H1 (cell line): ENCODE measurements at regions not wholly inside any gene's neighbourhood (a gene's known extent, or its start where the extent isn't known, plus 50 kb on each side); places are given as distances from the start of the nearest gene placed in this dataset.

Source experiments
- CTCF ChIA-PET: fragments of 300-600 bp; sonication (Branson Sonifier 250); formaldehyde crosslinking; loops from one replicate; lab custom pipeline; 2021; ENCODE audit not compliant: partially characterized antibody; lab: Charles Lee
- POLR2A ChIA-PET: fragments of 300-600 bp; sonication (Branson Sonifier 250); formaldehyde crosslinking; loops from one replicate; lab custom pipeline; 2021; ENCODE audit warnings: inconsistent platforms; ENCODE audit not compliant: partially characterized antibody; lab: Charles Lee
- DNase-seq, 2 experiments: peaks; one replicate each; pipeline versions ENCODE4 v3.0.0 to v3.0.0-alpha.2; 2010 to 2022; ENCODE audit warnings: low spot score in 2 of 2, low read depth in 1 of 2, mixed read lengths in 1 of 2
- FAIRE-seq: peaks from 2 replicates; lab custom pipeline; 2011; peaks lifted over from hg19 to GRCh38; lab: Jason Lieb, UNC
- H2AFZ ChIP-seq: 2 replicates; pipeline ENCODE4 v1.8.1; 2012; ENCODE audit warnings: low read length, inconsistent platforms
- H2AK5ac ChIP-seq: 2 replicates; pipeline ENCODE4 v1.6.1; 2013; ENCODE audit warnings: low read depth, low read length
- H2BK120ac ChIP-seq: replicated peaks from 2 replicates; pipeline ENCODE3; 2013; ENCODE audit warnings: low read depth, low read length, inconsistent platforms
- H2BK12ac ChIP-seq: 2 replicates; pipeline ENCODE4 v1.6.1; 2013; ENCODE audit warnings: low read depth, low read length
- H2BK15ac ChIP-seq: 2 replicates; pipeline ENCODE4 v1.6.1; 2013; ENCODE audit warnings: low read length
- H2BK20ac ChIP-seq: 2 replicates; pipeline ENCODE4 v1.6.1; 2013; ENCODE audit warnings: low read length
- H2BK5ac ChIP-seq: 2 replicates; pipeline ENCODE4 v1.6.1; 2013; ENCODE audit warnings: low read depth, low read length
- H3K14ac ChIP-seq: 2 replicates; pipeline ENCODE4 v1.6.1; 2013; ENCODE audit warnings: inconsistent platforms; ENCODE audit not compliant: insufficient read length
- H3K18ac ChIP-seq: 2 replicates; pipeline ENCODE4 v1.6.1; 2013; ENCODE audit warnings: low read length; ENCODE audit errors: extremely low read depth
- H3K23ac ChIP-seq: 2 replicates; pipeline ENCODE4 v1.6.1; 2013; ENCODE audit warnings: inconsistent platforms; ENCODE audit not compliant: insufficient read length
- H3K23me2 ChIP-seq: 2 replicates; pipeline ENCODE4 v1.6.1; 2013; ENCODE audit warnings: low read depth, low read length
- H3K27ac ChIP-seq: 2 replicates; pipeline ENCODE4 v1.6.1; 2011; ENCODE audit warnings: low read depth, low read length, inconsistent platforms
- H3K27me3 ChIP-seq, 4 experiments: replicated peaks in 1 of 4; 1 replicate in 1 of 4; 2 replicates in 3 of 4; pipeline versions ENCODE4 v1.6.1 to v1.8.1; 2011 to 2013; ENCODE audit warnings: low read length in 3 of 4, mild to moderate bottlenecking in 3 of 4, inconsistent platforms in 2 of 4, mixed read lengths in 2 of 4, moderate library complexity in 1 of 4; ENCODE audit not compliant: control insufficient read depth in 3 of 4, insufficient read depth in 3 of 4; ENCODE audit errors: extremely low read depth in 1 of 4
- H3K36me3 ChIP-seq, 4 experiments: 2 replicates each; pipeline versions ENCODE4 v1.6.1 to v1.8.1; 2011 to 2013; ENCODE audit warnings: mild to moderate bottlenecking in 4 of 4, low read length in 3 of 4, moderate library complexity in 2 of 4, control low read depth in 1 of 4, inconsistent platforms in 1 of 4; ENCODE audit not compliant: insufficient read depth in 4 of 4, control insufficient read depth in 2 of 4
- H3K4ac ChIP-seq: replicated peaks from 2 replicates; pipeline ENCODE3; 2013; ENCODE audit warnings: low read length, low read depth, mixed read lengths, inconsistent platforms; ENCODE audit not compliant: insufficient read length
- H3K4me1 ChIP-seq, 4 experiments: replicated peaks in 1 of 4; 1 replicate in 1 of 4; 2 replicates in 3 of 4; pipeline versions ENCODE4 v1.6.1 to v1.8.1; 2011 to 2013; ENCODE audit warnings: low read length in 3 of 4, inconsistent platforms in 2 of 4, mixed read lengths in 1 of 4; ENCODE audit not compliant: insufficient read depth in 4 of 4, control insufficient read depth in 3 of 4
- H3K4me2 ChIP-seq, 2 experiments: 2 replicates each; pipeline versions ENCODE4 v1.6.1 to v1.8.1; 2011 to 2013; ENCODE audit warnings: low read depth in 2 of 2, low read length in 2 of 2, control low read depth in 1 of 2, inconsistent platforms in 1 of 2, mild to moderate bottlenecking in 1 of 2; ENCODE audit not compliant: insufficient read depth in 1 of 2
- H3K4me3 ChIP-seq, 4 experiments: fragments of 200-600, 300-600 bp in 1 of 4; sonication (generic), shearing (Covaris generic), sonication (Bioruptor Twin) in 1 of 4; 2 replicates each; pipeline versions ENCODE4 v1.5.1 to v1.8.1; 2011 to 2016; ENCODE audit warnings: low read length in 4 of 4, low read depth in 3 of 4, control low read depth in 2 of 4, inconsistent platforms in 2 of 4, mild to moderate bottlenecking in 2 of 4, mixed read lengths in 1 of 4, moderate library complexity in 1 of 4; ENCODE audit not compliant: insufficient read depth in 2 of 4; ENCODE audit errors: extremely low read depth in 1 of 4
- H3K56ac ChIP-seq: replicated peaks from 2 replicates; pipeline ENCODE3; 2013; ENCODE audit warnings: low read depth, mild to moderate bottlenecking, mixed read lengths, low read length, inconsistent platforms; ENCODE audit not compliant: insufficient read length
- H3K79me1 ChIP-seq: 2 replicates; pipeline ENCODE4 v1.6.1; 2013; ENCODE audit warnings: low read depth, low read length, control low read depth
- H3K79me2 ChIP-seq, 2 experiments: 2 replicates each; pipeline versions ENCODE4 v1.6.1 to v1.8.1; 2012 to 2013; ENCODE audit warnings: low read length in 2 of 2, mild to moderate bottlenecking in 2 of 2, inconsistent platforms in 1 of 2; ENCODE audit not compliant: insufficient read depth in 2 of 2, control insufficient read depth in 1 of 2
- H3K9ac ChIP-seq, 4 experiments: replicated peaks in 1 of 4; 1 replicate in 1 of 4; 2 replicates in 3 of 4; pipeline versions ENCODE4 v1.6.1 to v1.8.1; 2011 to 2013; ENCODE audit warnings: low read depth in 3 of 4, low read length in 3 of 4, control low read depth in 2 of 4, mild to moderate bottlenecking in 2 of 4, moderate library complexity in 2 of 4, inconsistent platforms in 1 of 4; ENCODE audit errors: extremely low read depth in 1 of 4
- H3K9me3 ChIP-seq, 2 experiments: 2 replicates each; pipeline versions ENCODE4 v1.6.1 to v1.8.1; 2012 to 2013; ENCODE audit warnings: mild to moderate bottlenecking in 2 of 2, moderate library complexity in 2 of 2, control low read depth in 1 of 2, inconsistent platforms in 1 of 2, low read depth in 1 of 2, low read length in 1 of 2, mixed read lengths in 1 of 2; ENCODE audit not compliant: insufficient read depth in 2 of 2
- H4K20me1 ChIP-seq, 2 experiments: replicated peaks in 1 of 2; 2 replicates each; pipeline versions ENCODE3 to v1.8.1; 2011 to 2013; ENCODE audit warnings: inconsistent platforms in 2 of 2, low read length in 2 of 2, mild to moderate bottlenecking in 1 of 2; ENCODE audit not compliant: insufficient read depth in 2 of 2, control insufficient read depth in 1 of 2
- H4K5ac ChIP-seq: 2 replicates; pipeline ENCODE4 v1.6.1; 2013; ENCODE audit warnings: low read length, low read depth, mixed read lengths, inconsistent platforms; ENCODE audit not compliant: insufficient read length
- H4K8ac ChIP-seq: 2 replicates; pipeline ENCODE4 v1.8.0; 2013; ENCODE audit warnings: mild to moderate bottlenecking, moderate library complexity, low read length, inconsistent platforms; ENCODE audit not compliant: insufficient read depth; ENCODE audit errors: extremely low read depth
- H4K91ac ChIP-seq: replicated peaks from 2 replicates; pipeline ENCODE3; 2013; ENCODE audit warnings: low read length, mixed read lengths, inconsistent platforms; ENCODE audit not compliant: insufficient read length
- CTBP2 ChIP-seq: IDR thresholded peaks from 2 replicates; pipeline ENCODE4 v1.7.0; 2011; ENCODE audit warnings: borderline replicate concordance, mild to moderate bottlenecking, moderate library complexity, mixed read lengths, low read length; ENCODE audit not compliant: insufficient read depth, insufficient read length
- EP300 ChIP-seq, 2 experiments: IDR thresholded peaks; 1 replicate in 1 of 2; 2 replicates in 1 of 2; pipeline ENCODE4 v1.6.1; 2011 to 2012; ENCODE audit warnings: low read depth in 2 of 2, low read length in 2 of 2, mild to moderate bottlenecking in 2 of 2, borderline replicate concordance in 1 of 2, inconsistent platforms in 1 of 2, moderate library complexity in 1 of 2
- KDM1A ChIP-seq: fragments of 200-600, 300-600 bp; sonication (generic); IDR thresholded peaks from 2 replicates; pipeline ENCODE4 v1.7.1; 2016; ENCODE audit warnings: mild to moderate bottlenecking, low read length, borderline replicate concordance
- KDM5A ChIP-seq: fragments of 200-600 bp; IDR thresholded peaks from 2 replicates; pipeline ENCODE4 v1.7.1; 2012; ENCODE audit warnings: mild to moderate bottlenecking, low read length, inconsistent platforms, mixed read lengths
- RAD21 ChIP-seq, 2 experiments: IDR thresholded peaks in 1 of 2; conservative IDR thresholded peaks in 1 of 2; 2 replicates each; pipeline ENCODE4 v1.6.1; 2011; ENCODE audit warnings: low read depth in 2 of 2, low read length in 2 of 2, improper control_type of control experiment in 1 of 2, inconsistent platforms in 1 of 2, mild to moderate bottlenecking in 1 of 2, moderate library complexity in 1 of 2
- RBBP5 ChIP-seq: IDR thresholded peaks from 2 replicates; pipeline ENCODE4 v1.7.1; 2012; ENCODE audit warnings: low read depth, mild to moderate bottlenecking, inconsistent platforms, low read length, moderate library complexity, borderline replicate concordance
- RNF2 ChIP-seq: fragments of 200-900, 300-1000 bp; sonication (generic); IDR thresholded peaks from 2 replicates; pipeline ENCODE4 v1.7.1; 2016; ENCODE audit warnings: borderline replicate concordance, low read depth, mild to moderate bottlenecking, antibody characterized with exemption, low read length; ENCODE audit not compliant: poor library complexity, severe bottlenecking; ENCODE audit errors: missing control alignments
- SRF ChIP-seq: IDR thresholded peaks from 2 replicates; pipeline ENCODE4 v1.6.1; 2011; ENCODE audit warnings: mild to moderate bottlenecking, low read depth, low read length, moderate library complexity
- TAF1 ChIP-seq: IDR thresholded peaks from 2 replicates; pipeline ENCODE4 v1.6.1; 2011; ENCODE audit warnings: mild to moderate bottlenecking, low read depth, low read length
- TEAD4 ChIP-seq: IDR thresholded peaks from 2 replicates; pipeline ENCODE4 v1.6.1; 2012; ENCODE audit warnings: low read depth, low read length, inconsistent platforms, mixed read lengths
- WGBS, 2 experiments: shearing (Covaris generic) in 1 of 2; methylation state at CpG; one replicate each; pipeline versions ENCODE4 v1.1.6 to v1.1.7; 2013 to 2015; ENCODE audit warnings: low lambda C conversion rate in 2 of 2, mixed read lengths in 2 of 2, inconsistent platforms in 1 of 2, low coverage in 1 of 2, missing lambda C conversion rate in 1 of 2; ENCODE audit not compliant: insufficient replicate concordance in 2 of 2, insufficient coverage in 1 of 2, insufficient read length in 1 of 2; ENCODE audit errors: extremely low coverage in 1 of 2, missing lambda C conversion rate in 1 of 2; 5-methylcytosine and 5-hydroxymethylcytosine counted together

DNA sequence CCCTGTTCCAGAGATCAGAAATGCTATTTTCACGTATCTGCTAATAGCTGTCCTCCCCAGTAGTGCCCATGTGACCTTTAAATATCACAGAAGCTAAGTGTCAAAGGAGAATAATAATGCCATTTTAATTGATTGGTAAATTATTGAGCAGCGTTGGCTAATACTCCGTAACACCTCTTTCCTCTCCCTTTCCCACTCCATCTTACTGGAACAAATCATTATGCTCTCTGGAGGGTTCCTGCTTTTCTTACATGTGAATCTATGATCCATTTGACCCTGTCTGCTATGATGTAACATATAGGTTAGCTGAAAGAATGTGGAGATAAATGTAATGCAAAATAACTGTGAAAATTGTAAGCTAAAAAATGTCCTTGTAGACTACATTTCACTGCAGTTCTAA is 383.6 kb upstream of the GYPC start:
- Histone ChIP-seq H2AK5ac (no peak overlapping the region), H3K56ac (no peak overlapping the region), H3K79me2 (no peaks in the 10 kb centered on the region), H4K20me1 (no peaks in the 10 kb centered on the region), H2BK120ac (no peak overlapping the region), H3K9ac (no peak overlapping the region), H3K27me3 (peaks cover 0 to 2% (median 0%) of the 10 kb centered on the region in 4 experiments; a peak in 1 of 7 replicates), H3K36me3 (no peaks in the 10 kb centered on the region), H4K5ac (no peak overlapping the region), H3K9me3 (no peaks in the 10 kb centered on the region), H3K4me2 (no peak overlapping the region), H3K18ac (no peak overlapping the region), H3K4ac (no peak overlapping the region), H2BK5ac (no peak overlapping the region), H3K4me1 (no peaks in the 10 kb centered on the region), H2AFZ (no peak overlapping the region), H3K27ac (no peak overlapping the region), H3K23me2 (no peaks in the 10 kb centered on the region), H3K79me1 (no peaks in the 10 kb centered on the region), H2BK20ac (no peak overlapping the region), H3K14ac (no peak overlapping the region), H2BK15ac (no peak overlapping the region), H3K23ac (no peak overlapping the region), H3K4me3 (no peak overlapping the region), H4K8ac (no peak overlapping the region), H4K91ac (no peak overlapping the region), H2BK12ac (no peak overlapping the region)
- no peak for DNase-seq
- CTCF ChIA-PET, result interaction anchor here (1.4 kb wide), 1 partner anchor 28 kb away, joined by 4 read pairs; no protein-coding TSS in a partner anchor
- TF ChIP-seq RBBP5 (no peak), EP300 (IDR thresholded peaks at IDR 0.05; ENCODE audit: borderline replicate concordance in 1 of 2, low read depth in 2 of 2, low read length in 2 of 2) (no peak), TAF1 (no peak), TEAD4 (no peak), KDM1A (no peak), CTBP2 (no peak), RAD21 (IDR thresholded peaks at IDR 0.05 in 1 of 2, conservative IDR thresholded peaks at IDR 0.05 in 1 of 2; ENCODE audit: low read depth in 2 of 2, low read length in 2 of 2) (no peak), RNF2 (no peak), SRF (no peak), KDM5A (no peak)
- 90% methylated on average over 3 of the region's 3 CpGs; no CpG with 5 or more reads in 1 of the 2 experiments for WGBS, 2 experiments
- FAIRE-seq, result no peak
- POLR2A ChIA-PET, result interaction anchor here (0.5 kb wide), 1 partner anchor 27 kb away, joined by 3 read pairs; no protein-coding TSS in a partner anchor
